ENCODE measurements at regions not wholly inside any gene's neighbourhood (a gene's known extent, or its start where the extent isn't known, plus 50 kb on each side); places are given as distances from the start of the nearest gene placed in this dataset.
"Not testable (repeated sequence)": the region's sequence is repeated elsewhere in the genome, so short reads cannot be mapped to it uniquely, and the experiment has no call there.

GRCh38 chr1:228835456-228835855, 100.2 kb downstream of the RHOU start:
- Mint-ChIP-seq H3K4me3 (no peak overlapping the region), H3K27me3 (no peaks in the 10 kb centered on the region), H3K36me3 (no peaks in the 10 kb centered on the region), H3K9me3 (no peaks in the 10 kb centered on the region), H3K27ac (no peak overlapping the region), H3K4me1 (peaks cover 7% of the 10 kb centered on the region)
- no peak for DNase-seq

GRCh38 chr1:228835911-228836310, 100.6 kb downstream of the RHOU start:
- Mint-ChIP-seq H3K9me3 (no peaks in the 10 kb centered on the region), H3K4me1 (peaks cover 7% of the 10 kb centered on the region)

GRCh38 chr1:228836427-228836826, 101.1 kb downstream of the RHOU start:
- Mint-ChIP-seq H3K4me1 (peaks cover 2% of the 10 kb centered on the region), H3K4me3 (no peak overlapping the region), H3K27ac (no peak overlapping the region), H3K36me3 (no peaks in the 10 kb centered on the region), H3K27me3 (no peaks in the 10 kb centered on the region), H3K9me3 (no peaks in the 10 kb centered on the region)
- DNase-seq, result no peak

More at GRCh38 chr1:228835911-228836310, 100.6 kb downstream of the RHOU start:
- Mint-ChIP-seq H3K27ac (no peak overlapping the region), H3K27me3 (no peaks in the 10 kb centered on the region), H3K36me3 (no peaks in the 10 kb centered on the region), H3K4me3 (no peak overlapping the region)
- no peak for DNase-seq

DNA sequence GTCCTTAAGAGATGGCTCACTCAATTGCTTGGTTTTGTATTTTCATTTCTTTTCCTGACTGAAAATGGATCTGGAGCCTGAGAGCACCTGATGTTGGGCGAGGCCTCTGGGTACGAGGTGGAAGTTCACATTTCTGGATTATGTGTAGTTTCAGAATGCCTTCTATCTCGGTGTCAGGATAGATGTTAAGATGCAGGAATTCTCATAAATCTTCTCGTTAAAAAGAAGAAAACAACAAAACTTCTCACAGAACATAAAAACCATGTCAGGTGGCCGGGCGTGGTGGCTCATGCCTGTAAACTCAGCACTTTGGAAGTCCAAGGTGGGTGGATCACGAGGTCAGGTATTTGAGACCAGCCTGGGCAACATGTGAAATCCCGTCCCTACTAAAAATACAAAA, 101.8 kb downstream of the RHOU start:
- no peaks in the 10 kb centered on the region for H3K27me3 Mint-ChIP-seq
- H3K4me1 Mint-ChIP-seq, result no peaks in the 10 kb centered on the region
- H3K27ac Mint-ChIP-seq, result no peak overlapping the region
- no peaks in the 10 kb centered on the region for H3K9me3 Mint-ChIP-seq
- no peaks in the 10 kb centered on the region for H3K36me3 Mint-ChIP-seq
- H3K4me3 Mint-ChIP-seq, result no peak overlapping the region
- DNase-seq, result no peak

DNA sequence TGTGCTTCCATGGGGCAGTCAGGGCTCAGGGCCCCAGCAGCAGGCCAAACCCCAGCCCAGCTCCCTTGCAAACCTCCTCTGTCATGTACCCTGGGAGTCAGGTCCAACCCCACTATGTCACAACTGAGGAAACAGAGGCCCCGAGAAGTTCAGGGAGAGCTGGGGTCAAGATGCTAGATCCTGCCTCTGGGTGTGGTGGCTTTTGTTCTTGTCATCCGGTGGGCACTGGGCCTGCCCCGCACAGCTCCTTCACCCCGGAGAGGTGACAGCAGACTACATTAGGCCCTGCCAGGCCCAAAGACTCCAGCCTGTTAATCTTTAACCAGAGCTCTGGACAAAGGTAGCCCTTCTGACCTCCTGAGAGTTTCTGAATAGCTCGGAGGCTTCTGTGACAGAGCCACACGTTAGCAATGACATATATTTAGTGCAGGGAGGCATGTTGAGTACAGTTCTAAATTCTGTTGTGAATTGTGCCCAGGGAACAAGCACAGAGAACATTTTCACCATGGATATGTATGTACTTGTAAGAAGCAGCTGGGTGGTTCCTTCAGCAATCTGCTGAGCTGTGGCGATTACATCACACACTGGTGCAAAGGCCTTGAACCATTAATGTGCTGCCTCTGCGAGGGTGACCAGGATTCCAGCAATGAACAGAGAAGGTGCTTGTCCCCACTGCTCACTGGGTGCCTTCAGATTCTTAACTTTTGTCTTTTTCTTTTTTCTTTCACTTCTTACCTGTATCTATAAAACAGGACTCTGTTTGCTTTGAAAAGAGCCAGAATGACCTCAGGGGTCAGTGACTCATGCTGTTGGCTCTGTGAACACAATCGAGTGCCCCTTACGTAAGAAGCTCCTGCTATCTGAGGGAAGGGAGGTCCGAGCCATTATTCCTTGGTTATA, 102.8 kb downstream of the RHOU start:
- no peaks in the 10 kb centered on the region for H3K27me3 Mint-ChIP-seq
- peaks cover 6% of the 10 kb centered on the region for H3K9me3 Mint-ChIP-seq
- peaks cover 3% of the 10 kb centered on the region for H3K36me3 Mint-ChIP-seq
- H3K4me1 Mint-ChIP-seq, result no peaks in the 10 kb centered on the region
- H3K4me3 Mint-ChIP-seq, result no peak overlapping the region
- no peak for DNase-seq
- no peak overlapping the region for H3K27ac Mint-ChIP-seq

DNA sequence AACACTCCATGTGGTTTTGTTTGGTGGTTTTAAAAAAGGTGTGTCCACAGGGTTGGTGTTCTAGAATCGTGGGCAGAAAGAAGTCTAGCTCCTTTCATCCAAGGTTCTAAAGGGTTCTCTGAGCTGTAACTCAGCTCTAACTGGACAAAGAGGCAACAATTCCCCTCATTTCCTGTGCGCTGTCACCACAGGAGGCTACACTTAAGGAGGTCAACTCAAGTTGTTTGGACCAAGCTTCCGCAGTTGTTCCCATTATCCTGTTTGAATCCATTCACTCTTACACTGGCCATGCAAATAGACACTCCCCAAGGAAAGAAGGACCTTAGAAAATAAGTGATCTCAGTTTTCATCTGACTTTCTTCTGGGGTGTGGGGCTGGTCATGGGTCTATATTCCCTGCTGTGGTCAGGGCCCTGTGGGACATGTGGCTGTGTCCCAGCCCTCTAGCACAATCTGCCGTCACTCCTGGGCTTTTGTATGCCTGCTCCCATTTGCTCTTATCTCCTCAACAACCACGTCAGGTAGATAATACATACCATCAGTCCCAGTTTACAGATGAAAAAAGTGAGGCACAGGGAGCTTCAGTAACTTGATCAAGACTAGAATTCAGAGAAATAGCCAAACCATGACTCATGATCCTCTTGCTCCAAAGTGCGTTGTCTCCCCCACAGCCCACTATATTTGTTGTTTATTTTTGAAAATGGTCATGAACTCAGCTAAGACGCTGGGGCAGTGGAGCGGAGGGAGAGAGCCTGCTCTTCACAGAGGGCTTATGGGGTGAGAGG, 103.6 kb downstream of the RHOU start:
- DNase-seq, result no peak
- H3K27ac Mint-ChIP-seq, result no peak overlapping the region
- H3K4me1 Mint-ChIP-seq, result no peaks in the 10 kb centered on the region
- H3K36me3 Mint-ChIP-seq, result peaks cover 3% of the 10 kb centered on the region
- no peaks in the 10 kb centered on the region for H3K27me3 Mint-ChIP-seq
- H3K9me3 Mint-ChIP-seq, result peaks cover 6% of the 10 kb centered on the region
- no peak overlapping the region for H3K4me3 Mint-ChIP-seq

DNA sequence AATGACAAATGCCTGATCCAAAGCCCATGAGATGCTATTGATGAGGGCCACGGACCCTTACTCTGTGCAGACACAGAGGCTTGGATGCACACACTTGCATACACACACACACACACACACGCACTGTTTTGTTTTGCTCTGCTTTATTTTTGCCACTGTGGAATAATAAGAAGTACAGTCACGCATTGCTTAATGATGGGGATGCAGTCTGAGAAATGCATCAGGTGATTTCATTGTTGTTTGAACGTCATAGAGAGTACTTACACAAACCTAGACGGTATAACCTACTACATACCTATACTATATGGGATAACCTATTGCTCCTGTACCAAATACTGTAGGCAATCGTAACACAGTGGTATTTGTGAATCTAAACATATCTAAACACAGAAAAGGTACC, 104.4 kb downstream of the RHOU start:
- no peaks in the 10 kb centered on the region for H3K27me3 Mint-ChIP-seq
- peaks cover 6% of the 10 kb centered on the region for H3K9me3 Mint-ChIP-seq
- no peaks in the 10 kb centered on the region for H3K4me1 Mint-ChIP-seq
- no peak for DNase-seq
- no peak overlapping the region for H3K27ac Mint-ChIP-seq
- H3K36me3 Mint-ChIP-seq, result peaks cover 3% of the 10 kb centered on the region
- no peak overlapping the region for H3K4me3 Mint-ChIP-seq

GRCh38 chr1:228841632-228842031, 106.4 kb downstream of the RHOU start:
- H3K27ac Mint-ChIP-seq, result no peak overlapping the region
- H3K27me3 Mint-ChIP-seq, result no peaks in the 10 kb centered on the region
- DNase-seq, result no peak
- no peak overlapping the region for H3K4me3 Mint-ChIP-seq
- H3K4me1 Mint-ChIP-seq, result no peaks in the 10 kb centered on the region
- H3K9me3 Mint-ChIP-seq, result peaks cover 6% of the 10 kb centered on the region
- H3K36me3 Mint-ChIP-seq, result peaks cover 3% of the 10 kb centered on the region

DNA sequence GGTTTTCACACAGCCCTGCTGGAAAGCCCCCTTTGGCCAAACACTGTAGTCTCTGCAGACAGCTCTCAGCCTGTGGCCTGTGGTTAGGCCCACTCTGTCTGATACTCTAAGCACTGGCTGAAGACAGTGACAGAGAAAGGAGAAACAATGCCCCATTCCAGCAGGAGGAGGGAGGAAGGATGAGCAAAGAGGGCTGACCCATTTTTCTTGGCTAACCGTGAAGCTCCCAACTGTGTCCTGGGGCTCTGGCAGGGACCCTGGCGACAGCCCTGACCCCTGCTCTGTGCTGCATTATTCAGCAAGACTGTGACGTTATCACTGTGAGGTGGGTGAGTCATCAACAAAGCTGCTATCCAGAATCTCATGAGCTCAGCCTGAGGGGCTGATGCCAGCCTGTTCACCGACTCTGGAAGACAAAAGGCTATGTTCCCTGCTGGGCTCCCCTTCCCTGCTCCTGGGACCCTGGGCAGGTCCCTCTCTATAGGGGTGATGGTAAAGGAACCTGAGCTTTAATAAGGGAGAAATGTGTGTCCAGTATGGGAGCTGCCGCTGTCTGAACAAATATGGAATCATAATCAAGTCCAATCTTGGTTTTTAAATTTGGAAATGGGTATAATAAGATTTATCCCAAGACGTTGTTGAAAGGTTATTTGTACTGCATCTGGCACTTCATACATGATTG, 107.0 kb downstream of the RHOU start:
- Mint-ChIP-seq H3K27me3 (no peaks in the 10 kb centered on the region), H3K27ac (no peak overlapping the region)

DNA sequence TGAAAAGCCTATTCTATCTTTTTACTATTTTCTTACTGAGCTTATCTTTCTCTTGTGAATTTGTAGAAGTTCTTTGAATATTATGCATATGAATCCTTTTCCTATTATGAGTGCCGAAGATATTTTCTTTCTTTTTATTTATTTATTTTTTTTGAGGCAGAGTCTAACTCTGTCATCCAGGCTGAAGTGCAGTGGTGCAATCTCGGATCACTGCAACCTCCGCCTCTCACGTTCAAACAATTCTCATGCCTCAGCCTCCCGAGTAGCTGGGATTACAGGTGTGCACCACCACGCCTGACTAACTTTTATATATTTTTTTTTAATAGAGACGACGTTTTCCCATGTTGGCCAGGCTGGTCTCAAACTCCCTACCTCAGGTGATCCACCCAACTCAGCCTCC, 109.8 kb downstream of the RHOU start:
- H3K4me3 Mint-ChIP-seq, result no peak overlapping the region
- peaks cover 3% of the 10 kb centered on the region for H3K36me3 Mint-ChIP-seq
- no peaks in the 10 kb centered on the region for H3K4me1 Mint-ChIP-seq
- DNase-seq, result no peak
- H3K9me3 Mint-ChIP-seq, result peaks cover 6% of the 10 kb centered on the region
- H3K27me3 Mint-ChIP-seq, result no peaks in the 10 kb centered on the region
- no peak overlapping the region for H3K27ac Mint-ChIP-seq

More for the DNA sequence above, 107.0 kb downstream of the RHOU start:
- Mint-ChIP-seq H3K4me1 (no peaks in the 10 kb centered on the region), H3K36me3 (peaks cover 3% of the 10 kb centered on the region), H3K9me3 (peaks cover 6% of the 10 kb centered on the region), H3K4me3 (no peak overlapping the region)
- no peak for DNase-seq

GRCh38 chr1:228846952-228847351, 111.7 kb downstream of the RHOU start:
- H3K9me3 Mint-ChIP-seq, result peaks cover 6% of the 10 kb centered on the region
- no peaks in the 10 kb centered on the region for H3K27me3 Mint-ChIP-seq
- H3K4me3 Mint-ChIP-seq, result no peak overlapping the region
- no peaks in the 10 kb centered on the region for H3K4me1 Mint-ChIP-seq
- H3K27ac Mint-ChIP-seq, result no peak overlapping the region
- DNase-seq, result no peak
- peaks cover 3% of the 10 kb centered on the region for H3K36me3 Mint-ChIP-seq

GRCh38 chr1:228847451-228847850, 112.2 kb downstream of the RHOU start:
- not testable (repeated sequence) for H3K4me3 Mint-ChIP-seq, H3K27me3 Mint-ChIP-seq, H3K9me3 Mint-ChIP-seq, DNase-seq, H3K4me1 Mint-ChIP-seq, H3K27ac Mint-ChIP-seq, H3K36me3 Mint-ChIP-seq

- no peaks in the 10 kb centered on the region for H3K36me3 Mint-ChIP-seq
- H3K4me3 Mint-ChIP-seq, result no peak overlapping the region
- no peaks in the 10 kb centered on the region for H3K4me1 Mint-ChIP-seq
- no peak for DNase-seq
- no peak overlapping the region for H3K27ac Mint-ChIP-seq
- no peaks in the 10 kb centered on the region for H3K9me3 Mint-ChIP-seq
- no peaks in the 10 kb centered on the region for H3K27me3 Mint-ChIP-seq
These were observed 113.1 kb downstream of the RHOU start for GRCh38 chr1:228848406-228848805.

DNA sequence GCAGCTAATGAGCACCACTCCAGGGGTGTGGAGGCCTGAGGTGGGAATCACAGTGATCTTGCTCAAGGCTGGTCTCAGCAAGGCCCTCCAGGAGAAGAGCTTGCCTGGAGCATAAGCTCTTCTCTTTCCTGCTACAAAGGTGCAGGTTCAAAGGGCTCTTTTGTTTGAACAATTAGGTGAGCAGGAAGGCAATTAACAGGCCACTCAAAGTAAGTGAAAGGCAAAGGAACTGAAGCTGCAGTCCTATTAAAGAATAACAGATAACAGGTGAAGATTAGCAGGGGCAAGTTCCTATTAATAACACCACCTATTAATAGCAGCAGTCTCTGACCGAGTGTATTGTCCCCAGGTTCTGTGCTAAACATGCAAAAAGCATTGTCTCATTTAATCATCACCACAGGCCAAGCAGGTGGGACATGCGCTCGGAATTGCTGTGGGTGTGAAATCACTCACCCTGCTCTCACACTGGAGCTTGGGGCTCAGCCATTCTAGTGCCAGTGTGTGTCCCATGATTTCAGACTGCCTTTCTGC, 113.8 kb downstream of the RHOU start:
- no peak overlapping the region for H3K27ac Mint-ChIP-seq

More for the DNA sequence above, 113.8 kb downstream of the RHOU start:
- no peaks in the 10 kb centered on the region for H3K27me3 Mint-ChIP-seq
- no peaks in the 10 kb centered on the region for H3K4me1 Mint-ChIP-seq
- no peak overlapping the region for H3K4me3 Mint-ChIP-seq
- H3K36me3 Mint-ChIP-seq, result no peaks in the 10 kb centered on the region
- no peaks in the 10 kb centered on the region for H3K9me3 Mint-ChIP-seq
- DNase-seq, result no peak

All from activated naive CD8-positive, alpha-beta T cell treated with anti-CD3 and anti-CD28 coated beads for 36 hours (primary cell).